ENCODE measurements at regions not wholly inside any gene's neighbourhood (a gene's known extent, or its start where the extent isn't known, plus 50 kb on each side); places are given as distances from the start of the nearest gene placed in this dataset.

GRCh38 chr13:34591129-34591528 lies 350.9 kb upstream of the NBEA start:
- DNase-seq, result no peak

GRCh38 chr13:34591900-34592529 lies 350.1 kb upstream of the NBEA start:
- DNase-seq, result no peak

- DNase-seq, result no peak
Observed at GRCh38 chr13:34593658-34594057, 348.4 kb upstream of the NBEA start.

- DNase-seq, result no peak
Observed at GRCh38 chr13:34594507-34594906, 347.6 kb upstream of the NBEA start.

GRCh38 chr13:34608331-34608730 lies 333.7 kb upstream of the NBEA start:
- no peak for DNase-seq

- DNase-seq, result no peak
Observed at GRCh38 chr13:34611671-34612070, 330.4 kb upstream of the NBEA start.

GRCh38 chr13:34617473-34618083 lies 324.5 kb upstream of the NBEA start:
- no peak for DNase-seq

GRCh38 chr13:34618654-34619053 lies 323.4 kb upstream of the NBEA start:
- no peak for DNase-seq

- DNase-seq, result no peak
Observed at GRCh38 chr13:34619326-34619725, 322.7 kb upstream of the NBEA start.

- no peak for DNase-seq
Observed at GRCh38 chr13:34620074-34620850, 321.8 kb upstream of the NBEA start.

GRCh38 chr13:34620862-34621261 lies 321.2 kb upstream of the NBEA start:
- no peak for DNase-seq

GRCh38 chr13:34623331-34623730 lies 318.7 kb upstream of the NBEA start:
- no peak for DNase-seq

- DNase-seq, result no peak
Observed at GRCh38 chr13:34627509-34628208, 314.4 kb upstream of the NBEA start.

- no peak for DNase-seq
Observed at GRCh38 chr13:34628209-34628682, 313.8 kb upstream of the NBEA start.

GRCh38 chr13:34634448-34634847 lies 307.6 kb upstream of the NBEA start:
- DNase-seq, result no peak

GRCh38 chr13:34637138-34637537 lies 304.9 kb upstream of the NBEA start:
- no peak for DNase-seq

GRCh38 chr13:34637636-34638035 lies 304.4 kb upstream of the NBEA start:
- no peak for DNase-seq

GRCh38 chr13:34638897-34639296 lies 303.2 kb upstream of the NBEA start:
- DNase-seq, result no peak

GRCh38 chr13:34640179-34640992 lies 301.7 kb upstream of the NBEA start:
- DNase-seq, result no peak

GRCh38 chr13:34640993-34641330 lies 301.1 kb upstream of the NBEA start:
- DNase-seq, result no peak

GRCh38 chr13:34647379-34648150 lies 294.5 kb upstream of the NBEA start:
- DNase-seq, result no peak

GRCh38 chr13:34654203-34654602 lies 287.9 kb upstream of the NBEA start:
- DNase-seq, result no peak

Data from NCI-H526 treated with DMSO at 0.1 percent for 48 hours (cell line).